Epithelial cell of esophagus (primary cell): ENCODE measurements at regions not wholly inside any gene's neighbourhood (a gene's known extent, or its start where the extent isn't known, plus 50 kb on each side); places are given as distances from the start of the nearest gene placed in this dataset.

Experiments
- DNase-seq: peaks from one replicate; pipeline ENCODE4 v3.0.0; 2010; ENCODE audit warnings: low read depth
- H3K4me3 ChIP-seq: 2 replicates; pipeline ENCODE4 v1.5.1; 2011; ENCODE audit warnings: mild to moderate bottlenecking, low read length, control low read depth
- CTCF ChIP-seq: IDR thresholded peaks from 2 replicates; pipeline ENCODE4 v1.5.1; 2011; ENCODE audit warnings: low read depth, mild to moderate bottlenecking, low read length, control low read depth, inconsistent platforms; ENCODE audit not compliant: insufficient read depth; ENCODE audit errors: missing control alignments

GRCh38 chr13:76351541-76352229 is 534.5 kb downstream of the KCTD12 start:
- H3K4me3 ChIP-seq: no peak overlapping the region
- DNase-seq: no peak
- no peak for TF ChIP-seq CTCF

GRCh38 chr13:76350399-76350798 is 535.8 kb downstream of the KCTD12 start:
- no peak overlapping the region for H3K4me3 ChIP-seq
- no peak for DNase-seq
- TF ChIP-seq CTCF: no peak

- no peak for DNase-seq
- H3K4me3 ChIP-seq: no peak overlapping the region
- TF ChIP-seq CTCF: no peak
Measured at GRCh38 chr13:76349700-76350099, 536.5 kb downstream of the KCTD12 start.

- DNase-seq: no peak
- no peak overlapping the region for H3K4me3 ChIP-seq
- no peak for TF ChIP-seq CTCF
Measured at GRCh38 chr13:76339649-76340048, 546.6 kb downstream of the KCTD12 start.

- H3K4me3 ChIP-seq: no peak overlapping the region
- no peak for TF ChIP-seq CTCF
- no peak for DNase-seq
Measured at GRCh38 chr13:76338003-76338402, 548.2 kb downstream of the KCTD12 start.

- no peak for TF ChIP-seq CTCF
Measured at GRCh38 chr13:76336889-76337844, 549.0 kb downstream of the KCTD12 start.

More at GRCh38 chr13:76336889-76337844, 549.0 kb downstream of the KCTD12 start:
- H3K4me3 ChIP-seq: no peak overlapping the region
- no peak for DNase-seq
